GM12878 (cell line): ENCODE measurements at regions not wholly inside any gene's neighbourhood (a gene's known extent, or its start where the extent isn't known, plus 50 kb on each side); places are given as distances from the start of the nearest gene placed in this dataset.
A peak's percentile ranks its signal among the peaks of the same experiment; 100 is the strongest.

Experiments
- ATAC-seq: fragments of 200-7000 bp; cut with Tn5 transposase; 3 replicates; pipeline ENCODE4 v1.9.1; 2020; ENCODE audit warnings: mild to moderate bottlenecking, moderate library complexity
- BruUV-seq: library from RNA; stranded (reverse); fragments of 400-500 nt; replicated peaks from 2 replicates; lab custom pipeline; 2021; lab: Mats Ljungman, UMichigan
- CTCF ChIA-PET: fragments of 300-600 bp; sonication (Branson Sonifier 250); formaldehyde crosslinking; extraction: SDS; loops from one replicate; lab custom pipeline; 2021; ENCODE audit warnings: inconsistent platforms; lab: Yijun Ruan, JAX
- POLR2A ChIA-PET: fragments of 350-600 bp; formaldehyde crosslinking; extraction: SDS; loops from one replicate; lab custom pipeline; 2021; ENCODE audit warnings: inconsistent platforms; lab: Charles Lee
- RAD21 ChIA-PET: fragments of 300-600 bp; sonication (Branson Sonifier 250); formaldehyde crosslinking; loops from one replicate; lab custom pipeline; 2023; ENCODE audit warnings: antibody characterized with exemption; ENCODE audit not compliant: unreplicated experiment; lab: Charles Lee
- SMC1A ChIA-PET: fragments of 300-600 bp; sonication (Branson Sonifier 250); formaldehyde crosslinking; loops from one replicate; lab custom pipeline; 2023; ENCODE audit not compliant: unreplicated experiment, uncharacterized antibody; lab: Charles Lee
- DNase-seq: peaks from one replicate; pipeline ENCODE4 v3.0.0-alpha.2; 2011; ENCODE audit warnings: low read depth, low spot score
- FAIRE-seq: peaks from 3 replicates; lab custom pipeline; 2011; peaks lifted over from hg19 to GRCh38; lab: Jason Lieb, UNC
- H2AFZ ChIP-seq: 2 replicates; pipeline ENCODE4 v1.6.0; 2011; ENCODE audit warnings: low read depth, low read length, control low read depth; ENCODE audit not compliant: control insufficient read depth
- H3K27ac ChIP-seq: 2 replicates; pipeline ENCODE4 v1.5.1; 2011; ENCODE audit warnings: control low read depth; ENCODE audit not compliant: control insufficient read depth, insufficient read depth
- H3K27me3 ChIP-seq, 2 experiments: replicated peaks in 1 of 2; 2 replicates each; pipeline versions ENCODE4 v1.6.0 to v1.6.1; 2011; ENCODE audit warnings: low read length in 1 of 2; ENCODE audit not compliant: control insufficient read depth in 2 of 2, insufficient read depth in 2 of 2
- H3K36me3 ChIP-seq, 2 experiments: 2 replicates each; pipeline ENCODE4 v1.5.1; 2011; ENCODE audit warnings: low read length in 1 of 2; ENCODE audit not compliant: control insufficient read depth in 2 of 2, insufficient read depth in 2 of 2
- H3K4me1 ChIP-seq: 2 replicates; pipeline ENCODE4 v1.6.1; 2011; ENCODE audit warnings: mild to moderate bottlenecking, low read length, moderate library complexity, mixed read lengths; ENCODE audit not compliant: control insufficient read depth, insufficient read depth
- H3K4me2 ChIP-seq: 2 replicates; pipeline ENCODE4 v1.6.0; 2011; ENCODE audit warnings: control low read depth; ENCODE audit not compliant: control insufficient read depth, insufficient read depth
- H3K4me3 ChIP-seq: fragments of 200-600 bp; sonication (generic); 2 replicates; pipeline ENCODE4 v1.5.1; 2016
- H3K79me2 ChIP-seq: 2 replicates; pipeline ENCODE4 v1.6.0; 2011; ENCODE audit warnings: low read length; ENCODE audit not compliant: control insufficient read depth, insufficient read depth
- H3K9ac ChIP-seq: 2 replicates; pipeline ENCODE4 v1.8.0; 2011; ENCODE audit warnings: low read length, control low read depth, mixed read lengths; ENCODE audit not compliant: control insufficient read depth, insufficient read depth
- H3K9me3 ChIP-seq: replicated peaks from 3 replicates; pipeline ENCODE4 v1.5.1; 2011; ENCODE audit warnings: mild to moderate bottlenecking, low read length; ENCODE audit not compliant: control insufficient read depth, insufficient read depth
- H4K20me1 ChIP-seq: 2 replicates; pipeline ENCODE4 v1.6.0; 2011; ENCODE audit not compliant: control insufficient read depth, insufficient read depth
- CHD2 ChIP-seq: IDR thresholded peaks from 2 replicates; pipeline ENCODE4 v1.6.1; 2011; ENCODE audit warnings: low read depth, low read length, improper control_type of control experiment, borderline replicate concordance
- EGR1 ChIP-seq, 2 experiments: IDR thresholded peaks; 1 replicate in 1 of 2; 2 replicates in 1 of 2; pipeline ENCODE4 v1.6.1; 2011 to 2012; ENCODE audit warnings: low read depth in 2 of 2, low read length in 2 of 2, borderline replicate concordance in 1 of 2, mild to moderate bottlenecking in 1 of 2, moderate library complexity in 1 of 2
- EP300 ChIP-seq, 2 experiments: fragments of 150-350 bp in 1 of 2; IDR thresholded peaks; 2 replicates each; pipeline ENCODE4 v1.6.1; 2011 to 2012; ENCODE audit warnings: low read depth in 2 of 2, low read length in 2 of 2, borderline replicate concordance in 1 of 2, improper control_type of control experiment in 1 of 2, inconsistent platforms in 1 of 2; ENCODE audit not compliant: control insufficient read depth in 1 of 2
- GABPA ChIP-seq: IDR thresholded peaks from 2 replicates; pipeline ENCODE4 v1.6.1; 2014; ENCODE audit warnings: antibody characterized with exemption, low read depth, mild to moderate bottlenecking, inconsistent platforms
- HDGF ChIP-seq: fragments of 450-650 bp; IDR thresholded peaks from 2 replicates; pipeline ENCODE4 v1.6.1; 2016; ENCODE audit warnings: antibody characterized with exemption
- IKZF1 ChIP-seq: fragments of 450-650 bp; conservative IDR thresholded peaks from 2 replicates; pipeline ENCODE4 v1.6.1; 2017; ENCODE audit warnings: antibody characterized with exemption, mild to moderate bottlenecking
- IKZF2 ChIP-seq, 2 experiments: fragments of 450-650 bp; IDR thresholded peaks; 2 replicates each; pipeline ENCODE4 v1.6.1; 2017; ENCODE audit warnings: mild to moderate bottlenecking in 2 of 2, moderate library complexity in 2 of 2
- MYB ChIP-seq: fragments of 150-350 bp; IDR thresholded peaks from 2 replicates; pipeline ENCODE4 v1.6.1; 2014; ENCODE audit warnings: mild to moderate bottlenecking, low read depth, low read length, borderline replicate concordance
- STAT1 ChIP-seq: fragments of 450-650 bp; conservative IDR thresholded peaks from 2 replicates; pipeline ENCODE4 v1.6.1; 2014; ENCODE audit warnings: antibody characterized with exemption, mild to moderate bottlenecking
- WGBS: methylation state at CpG from one replicate; pipeline ENCODE4 v1.1.6; 2016; ENCODE audit warnings: low lambda C conversion rate; ENCODE audit not compliant: insufficient replicate concordance, insufficient coverage; ENCODE audit errors: missing lambda C conversion rate; 5-methylcytosine and 5-hydroxymethylcytosine counted together
- in situ Hi-C: fragments of 300-500 bp; cut with MboI; formaldehyde crosslinking; loops from 9 replicates; pipeline ENCODE4 v1.14.3; 2018; ENCODE audit warnings: mixed read lengths
- intact Hi-C: fragments of 100-400 bp; cut with micrococcal nuclease; formaldehyde crosslinking; loops from one replicate; pipeline ENCODE4 v1.14.2; 2022; ENCODE audit not compliant: unreplicated experiment
- TF ChIP-seq, protein P1 (sequence below): fragments of 450-650 bp; formaldehyde crosslinking; IDR thresholded peaks from 2 replicates; pipeline ENCODE4 v1.5.0; 2022; ENCODE audit warnings: mild to moderate bottlenecking, missing genetic modification characterization
- TF ChIP-seq, protein P2 (sequence below), 3 experiments: IDR thresholded peaks in 2 of 3; conservative IDR thresholded peaks in 1 of 3; 2 replicates each; pipeline ENCODE4 v1.5.1; 2011; ENCODE audit warnings: low read depth in 3 of 3, low read length in 3 of 3, mild to moderate bottlenecking in 3 of 3, control low read depth in 2 of 3, moderate library complexity in 2 of 3, inconsistent platforms in 1 of 3, mixed read lengths in 1 of 3; ENCODE audit not compliant: control insufficient read depth in 2 of 3, insufficient read depth in 1 of 3; ENCODE audit errors: extremely low read depth in 1 of 3

DNA sequence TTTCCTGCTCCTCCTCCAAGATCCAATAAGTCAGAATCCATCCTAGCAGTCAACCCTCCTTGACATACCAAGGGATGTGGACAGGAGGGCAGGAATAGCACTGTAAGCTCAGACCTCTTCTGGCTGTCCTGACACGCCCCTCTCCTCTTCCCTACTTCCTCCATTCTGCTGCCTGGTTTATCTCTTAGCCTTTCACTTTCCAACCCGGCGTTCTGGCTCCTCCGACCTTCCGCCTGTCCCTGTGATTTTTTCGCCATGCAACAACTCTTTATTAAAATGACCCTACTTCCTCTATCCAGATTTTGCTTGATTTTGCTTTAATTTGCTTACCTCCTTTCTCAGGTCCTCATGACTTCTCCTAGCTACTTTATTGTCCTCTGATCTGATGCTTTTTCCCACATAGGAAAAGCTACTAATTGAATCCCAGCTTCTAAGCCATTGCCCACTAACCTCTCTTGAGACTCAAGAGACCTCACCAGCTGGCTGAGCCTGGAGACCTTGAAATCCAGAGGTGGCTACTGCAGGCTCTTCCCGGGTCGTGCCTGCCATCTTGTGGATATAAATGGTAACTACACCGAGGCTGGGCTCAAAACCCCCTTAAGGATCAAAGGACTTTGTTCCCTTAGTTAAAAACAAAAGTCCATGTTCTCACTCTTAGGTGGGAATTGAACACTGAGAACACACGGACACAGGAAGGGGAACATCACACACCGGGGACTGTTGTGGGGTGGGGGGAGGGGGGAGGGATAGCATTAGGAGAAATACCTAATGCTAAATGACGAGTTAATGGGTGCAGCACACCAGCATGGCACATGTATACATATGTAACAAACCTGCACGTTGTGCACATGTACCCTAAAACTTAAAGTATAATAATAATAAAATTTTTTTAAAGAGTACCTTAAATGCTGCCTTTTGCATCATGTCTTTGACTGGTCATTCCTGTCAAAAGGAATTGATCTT is 139.4 kb downstream of the AKAIN1 start:
- ChIA-PET RAD21 (interaction anchor here (0.6 to 5.2 kb wide), 37 partner anchors 10 to 1792 kb away, joined by 3 to 38 read pairs (median 4); partner anchors contain the start of gene DLGAP1), CTCF (interaction anchor here (0.5 to 4.5 kb wide), 56 partner anchors 8 to 1776 kb away, joined by 3 to 44 read pairs (median 4); partner anchors contain the start of gene DLGAP1), POLR2A (interaction anchor here (1.8 kb wide), 1 partner anchor 417 kb away, joined by 4 read pairs; no protein-coding TSS in a partner anchor), SMC1A (interaction anchor here (0.5 to 6.8 kb wide), 46 partner anchors 9 to 1352 kb away, joined by 3 to 48 read pairs (median 3); no protein-coding TSS in a partner anchor)
- Histone ChIP-seq H2AFZ (no peak overlapping the region; the same call in 1 of the 2 replicates), H3K27ac (no peak overlapping the region), H3K4me3 (no peak overlapping the region), H3K9me3 (no peaks in the 10 kb centered on the region), H4K20me1 (no peaks in the 10 kb centered on the region), H3K36me3 (no peaks in the 10 kb centered on the region), H3K9ac (no peak overlapping the region), H3K79me2 (no peaks in the 10 kb centered on the region), H3K27me3 (no peaks in the 10 kb centered on the region), H3K4me1 (no peaks in the 10 kb centered on the region; the same call in 1 of the 2 replicates), H3K4me2 (no peak overlapping the region)
- DNase-seq (peak; percentile 32), ATAC-seq (peak; percentile 79), FAIRE-seq (no peak)
- 2% methylated on average over 11 of the region's 13 CpGs for WGBS
- in situ Hi-C loops = loop anchor here (10.0 kb wide), 4 partner anchors 793 to 1773 kb away; no protein-coding TSS in a partner anchor
- BruUV-seq = no TSS peak
- intact Hi-C loops = loop anchor here (1.0 to 10.0 kb wide), 13 partner anchors 300 to 1355 kb away; partner anchors contain the start of gene DLGAP1
- TF ChIP-seq, protein P1, sequence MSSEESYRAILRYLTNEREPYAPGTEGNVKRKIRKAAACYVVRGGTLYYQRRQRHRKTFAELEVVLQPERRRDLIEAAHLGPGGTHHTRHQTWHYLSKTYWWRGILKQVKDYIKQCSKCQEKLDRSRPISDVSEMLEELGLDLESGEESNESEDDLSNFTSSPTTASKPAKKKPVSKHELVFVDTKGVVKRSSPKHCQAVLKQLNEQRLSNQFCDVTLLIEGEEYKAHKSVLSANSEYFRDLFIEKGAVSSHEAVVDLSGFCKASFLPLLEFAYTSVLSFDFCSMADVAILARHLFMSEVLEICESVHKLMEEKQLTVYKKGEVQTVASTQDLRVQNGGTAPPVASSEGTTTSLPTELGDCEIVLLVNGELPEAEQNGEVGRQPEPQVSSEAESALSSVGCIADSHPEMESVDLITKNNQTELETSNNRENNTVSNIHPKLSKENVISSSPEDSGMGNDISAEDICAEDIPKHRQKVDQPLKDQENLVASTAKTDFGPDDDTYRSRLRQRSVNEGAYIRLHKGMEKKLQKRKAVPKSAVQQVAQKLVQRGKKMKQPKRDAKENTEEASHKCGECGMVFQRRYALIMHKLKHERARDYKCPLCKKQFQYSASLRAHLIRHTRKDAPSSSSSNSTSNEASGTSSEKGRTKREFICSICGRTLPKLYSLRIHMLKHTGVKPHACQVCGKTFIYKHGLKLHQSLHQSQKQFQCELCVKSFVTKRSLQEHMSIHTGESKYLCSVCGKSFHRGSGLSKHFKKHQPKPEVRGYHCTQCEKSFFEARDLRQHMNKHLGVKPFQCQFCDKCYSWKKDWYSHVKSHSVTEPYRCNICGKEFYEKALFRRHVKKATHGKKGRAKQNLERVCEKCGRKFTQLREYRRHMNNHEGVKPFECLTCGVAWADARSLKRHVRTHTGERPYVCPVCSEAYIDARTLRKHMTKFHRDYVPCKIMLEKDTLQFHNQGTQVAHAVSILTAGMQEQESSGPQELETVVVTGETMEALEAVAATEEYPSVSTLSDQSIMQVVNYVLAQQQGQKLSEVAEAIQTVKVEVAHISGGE (CRISPR knock-in tag) = no peak
- TF ChIP-seq EP300 (IDR thresholded peaks at IDR 0.05; ENCODE audit: borderline replicate concordance in 1 of 2, control insufficient read depth in 1 of 2, low read depth in 2 of 2, low read length in 2 of 2) (no peak), IKZF1 (no peak; the same call in 1 of the 2 replicates), MYB (no peak), EGR1 (IDR thresholded peaks at IDR 0.05; ENCODE audit: borderline replicate concordance in 1 of 2, low read depth in 2 of 2, low read length in 2 of 2) (no peak), GABPA (no peak), CHD2 (no peak), IKZF2 (IDR thresholded peaks at IDR 0.05) (0 out of 4 replicates have a peak, but pooled peaks of 1 of the 2 experiments have one; percentile 35), HDGF (0 out of 2 replicates have a peak, but pooled peaks have one; percentile 66), STAT1 (0 out of 2 replicates have a peak, but pooled peaks have one; percentile 67)
- TF ChIP-seq, protein P2, sequence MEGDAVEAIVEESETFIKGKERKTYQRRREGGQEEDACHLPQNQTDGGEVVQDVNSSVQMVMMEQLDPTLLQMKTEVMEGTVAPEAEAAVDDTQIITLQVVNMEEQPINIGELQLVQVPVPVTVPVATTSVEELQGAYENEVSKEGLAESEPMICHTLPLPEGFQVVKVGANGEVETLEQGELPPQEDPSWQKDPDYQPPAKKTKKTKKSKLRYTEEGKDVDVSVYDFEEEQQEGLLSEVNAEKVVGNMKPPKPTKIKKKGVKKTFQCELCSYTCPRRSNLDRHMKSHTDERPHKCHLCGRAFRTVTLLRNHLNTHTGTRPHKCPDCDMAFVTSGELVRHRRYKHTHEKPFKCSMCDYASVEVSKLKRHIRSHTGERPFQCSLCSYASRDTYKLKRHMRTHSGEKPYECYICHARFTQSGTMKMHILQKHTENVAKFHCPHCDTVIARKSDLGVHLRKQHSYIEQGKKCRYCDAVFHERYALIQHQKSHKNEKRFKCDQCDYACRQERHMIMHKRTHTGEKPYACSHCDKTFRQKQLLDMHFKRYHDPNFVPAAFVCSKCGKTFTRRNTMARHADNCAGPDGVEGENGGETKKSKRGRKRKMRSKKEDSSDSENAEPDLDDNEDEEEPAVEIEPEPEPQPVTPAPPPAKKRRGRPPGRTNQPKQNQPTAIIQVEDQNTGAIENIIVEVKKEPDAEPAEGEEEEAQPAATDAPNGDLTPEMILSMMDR (IDR thresholded peaks at IDR 0.05 in 2 of 3, conservative IDR thresholded peaks at IDR 0.05 in 1 of 3; ENCODE audit: control insufficient read depth in 2 of 3, extremely low read depth in 1 of 3, insufficient read depth in 1 of 3, low read depth in 3 of 3, low read length in 3 of 3) = peak; percentile 72 to 93 (median 74); a peak in 4 of 6 replicates
